Subcutaneous abdominal adipose tissue (tissue), 5 donors: ENCODE measurements at regions not wholly inside any gene's neighbourhood (a gene's known extent, or its start where the extent isn't known, plus 50 kb on each side); places are given as distances from the start of the nearest gene placed in this dataset.

Experiments used
- H3K27ac ChIP-seq: one replicate; pipeline ENCODE4 v1.7.0; 2013; ENCODE audit warnings: low read depth, mild to moderate bottlenecking, inconsistent platforms, low read length, moderate library complexity
- H3K27me3 ChIP-seq, 5 donors: one replicate each; pipeline ENCODE4 v1.7.0; 2013; ENCODE audit warnings: low read length in 5 of 5, inconsistent platforms in 1 of 5; ENCODE audit not compliant: control insufficient read depth in 5 of 5, insufficient read depth in 4 of 5
- H3K36me3 ChIP-seq, 5 donors: one replicate each; pipeline ENCODE4 v1.7.0; 2013; ENCODE audit warnings: low read length in 5 of 5; ENCODE audit not compliant: control insufficient read depth in 5 of 5, insufficient read depth in 5 of 5
- H3K4me1 ChIP-seq, 5 donors: one replicate each; pipeline ENCODE4 v1.7.0; 2013; ENCODE audit warnings: low read length in 5 of 5, mild to moderate bottlenecking in 3 of 5, moderate library complexity in 1 of 5; ENCODE audit not compliant: control insufficient read depth in 5 of 5, insufficient read depth in 5 of 5
- H3K4me3 ChIP-seq, 5 donors: one replicate each; pipeline ENCODE4 v1.7.0; 2013; ENCODE audit warnings: low read length in 5 of 5, low read depth in 1 of 5
- H3K9ac ChIP-seq, 5 donors: one replicate each; pipeline ENCODE4 v1.7.0; 2013; ENCODE audit warnings: low read length in 5 of 5, mild to moderate bottlenecking in 4 of 5, moderate library complexity in 3 of 5
- H3K9me3 ChIP-seq, 5 donors: one replicate each; pipeline ENCODE4 v1.7.0; 2013; ENCODE audit warnings: low read length in 5 of 5; ENCODE audit not compliant: control insufficient read depth in 5 of 5
- donor health status: healthy.
- donor health status: healthy.
- donor health status: healthy.
- donor health status: healthy.
- donor health status: healthy.

GRCh38 chr11:70833554-70833953 lies 418.8 kb downstream of the SHANK2 start:
- Histone ChIP-seq H3K36me3 (no peaks in the 10 kb centered on the region), H3K27me3 (peaks cover 12 to 23% (median 20%) of the 10 kb centered on the region in 5 donors), H3K4me1 (no peaks in the 10 kb centered on the region), H3K4me3 (no peak overlapping the region), H3K9ac (no peak overlapping the region), H3K27ac (no peak overlapping the region), H3K9me3 (peaks cover 3 to 16% (median 11%) of the 10 kb centered on the region in 5 donors)

DNA sequence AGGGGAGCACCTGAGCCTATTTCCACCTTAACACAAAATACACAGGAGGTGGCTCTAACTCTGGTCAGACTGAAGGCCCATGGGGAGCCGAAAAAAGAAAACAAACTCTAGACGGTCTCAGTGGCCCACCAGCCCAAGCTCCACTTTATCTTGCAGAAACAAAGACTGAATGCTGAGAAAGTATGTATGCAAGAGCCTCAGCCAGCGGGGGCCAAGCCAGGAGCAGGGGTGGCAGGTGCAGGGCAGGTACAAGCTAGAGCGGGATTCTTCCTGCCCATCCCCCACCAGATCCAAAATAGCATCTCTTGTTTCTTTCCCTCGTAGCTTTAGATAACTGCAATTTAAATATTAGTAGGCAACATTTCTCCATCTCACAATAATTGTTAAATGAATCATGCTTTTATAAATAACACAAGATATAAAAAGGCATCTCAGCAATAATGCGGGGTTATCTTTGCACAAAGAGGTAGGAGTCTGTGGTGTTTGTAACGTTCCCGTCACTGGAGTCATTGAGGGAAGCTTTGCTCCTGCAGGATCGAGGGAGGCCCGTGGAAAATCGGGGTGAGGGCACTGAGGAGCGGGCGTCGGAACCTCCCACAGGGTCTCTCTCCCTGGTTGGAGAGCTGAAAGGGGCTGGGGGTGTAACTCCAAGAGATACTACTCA lies 418.0 kb downstream of the SHANK2 start:
- H3K4me3 ChIP-seq: no peak overlapping the region
- H3K27ac ChIP-seq: no peak overlapping the region
- H3K27me3 ChIP-seq: peaks cover 6 to 19% (median 16%) of the 10 kb centered on the region in 5 donors
- H3K36me3 ChIP-seq: no peaks in the 10 kb centered on the region
- peaks cover 3 to 18% (median 11%) of the 10 kb centered on the region in 5 donors for H3K9me3 ChIP-seq
- H3K4me1 ChIP-seq: no peaks in the 10 kb centered on the region
- H3K9ac ChIP-seq: no peak overlapping the region

DNA sequence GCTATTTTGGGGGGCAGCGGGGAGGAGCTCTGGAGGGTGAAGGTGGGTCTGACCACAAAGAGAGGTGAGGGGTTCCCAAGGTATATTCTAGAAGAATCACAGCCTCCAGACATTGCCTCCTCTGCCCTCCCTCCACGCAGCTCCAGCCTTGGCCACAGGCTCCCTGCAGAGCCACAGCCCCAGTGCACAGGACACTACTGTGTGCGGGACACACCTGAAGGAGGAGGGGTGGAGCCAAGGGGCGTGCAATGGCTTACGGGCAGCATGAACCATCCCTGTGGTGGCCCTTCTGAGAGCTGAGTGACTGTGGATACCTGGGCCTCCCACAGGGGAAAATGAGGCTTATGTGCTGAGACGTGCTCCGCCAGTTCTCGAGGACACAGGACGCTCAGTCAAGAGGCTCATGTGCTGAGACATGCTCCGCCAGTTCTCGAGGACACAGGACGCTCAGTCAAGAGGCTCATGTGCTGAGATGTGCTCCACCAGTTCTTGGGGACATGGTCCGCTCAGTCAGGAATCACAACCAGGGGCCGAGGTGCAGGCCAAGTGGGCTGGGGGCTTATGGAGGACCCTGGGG lies 417.3 kb downstream of the SHANK2 start:
- Histone ChIP-seq H3K4me3 (no peak overlapping the region), H3K9me3 (peaks cover 3 to 18% (median 11%) of the 10 kb centered on the region in 5 donors), H3K36me3 (no peaks in the 10 kb centered on the region), H3K9ac (no peak overlapping the region), H3K27ac (no peak overlapping the region), H3K4me1 (no peaks in the 10 kb centered on the region), H3K27me3 (peaks cover 3 to 17% (median 15%) of the 10 kb centered on the region in 5 donors)

DNA sequence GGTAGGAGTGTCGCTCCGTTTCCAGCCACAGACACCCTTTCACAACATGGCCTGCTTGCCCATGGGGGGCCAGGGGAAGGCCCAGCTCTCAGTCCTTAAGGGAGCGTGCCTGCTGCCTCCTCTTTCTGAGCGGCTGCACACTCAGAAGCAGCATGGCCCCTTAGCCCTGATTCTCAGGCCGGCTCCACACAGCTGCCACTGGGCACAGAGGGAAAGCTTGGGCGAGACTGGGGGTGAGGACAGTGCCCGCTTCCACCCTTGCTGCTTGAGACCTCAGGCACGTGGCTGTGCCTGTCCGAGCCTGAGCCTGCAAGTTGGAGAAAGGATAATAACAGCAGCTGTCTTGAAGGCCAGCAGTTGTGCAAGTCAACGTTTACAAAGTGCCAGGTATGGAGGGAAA lies 416.3 kb downstream of the SHANK2 start:
- Histone ChIP-seq H3K27me3 (peaks cover 6 to 18% (median 12%) of the 10 kb centered on the region in 5 donors), H3K36me3 (no peaks in the 10 kb centered on the region), H3K4me1 (no peaks in the 10 kb centered on the region), H3K9me3 (peaks cover 3 to 18% (median 11%) of the 10 kb centered on the region in 5 donors), H3K4me3 (no peak overlapping the region), H3K27ac (no peak overlapping the region), H3K9ac (no peak overlapping the region)

GRCh38 chr11:70838198-70838597 lies 414.2 kb downstream of the SHANK2 start:
- H3K27ac ChIP-seq: no peak overlapping the region

DNA sequence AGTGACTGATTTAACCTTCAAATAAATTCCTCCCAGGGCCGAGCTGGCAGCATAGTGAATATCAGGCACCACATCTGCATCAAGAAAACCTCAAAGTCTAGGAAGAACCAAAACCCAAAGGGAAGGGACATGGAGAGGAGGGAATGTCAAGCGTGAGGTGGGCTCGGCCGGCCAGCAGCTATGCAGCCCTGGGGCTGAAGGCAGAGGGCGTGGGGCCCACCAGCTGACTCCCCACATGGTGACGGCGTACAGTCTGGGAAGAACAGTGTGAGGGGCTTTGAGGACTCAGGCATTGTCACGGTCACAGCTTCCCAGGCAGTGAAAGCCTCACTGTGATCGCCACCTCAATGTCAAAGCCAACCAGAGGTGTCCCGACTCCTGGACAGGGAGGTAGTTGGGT lies 412.5 kb downstream of the SHANK2 start:
- H3K27ac ChIP-seq: no peak overlapping the region
- no peak overlapping the region for H3K9ac ChIP-seq
- peaks cover under 1 to 25% (median 12%) of the 10 kb centered on the region in 5 donors for H3K27me3 ChIP-seq
- H3K4me3 ChIP-seq: no peak overlapping the region
- H3K9me3 ChIP-seq: peaks cover 3 to 18% (median 11%) of the 10 kb centered on the region in 5 donors
- no peaks in the 10 kb centered on the region for H3K36me3 ChIP-seq
- no peaks in the 10 kb centered on the region for H3K4me1 ChIP-seq

More at GRCh38 chr11:70838198-70838597, 414.2 kb downstream of the SHANK2 start:
- H3K9me3 ChIP-seq: peaks cover 3 to 18% (median 11%) of the 10 kb centered on the region in 5 donors
- H3K4me1 ChIP-seq: no peaks in the 10 kb centered on the region
- H3K4me3 ChIP-seq: peak overlapping the region in 1 of 5 donors; percentile 12
- peaks cover 7 to 21% (median 9%) of the 10 kb centered on the region in 5 donors for H3K27me3 ChIP-seq
- H3K36me3 ChIP-seq: no peaks in the 10 kb centered on the region
- no peak overlapping the region for H3K9ac ChIP-seq

- H3K27ac ChIP-seq: no peak overlapping the region
- peaks cover 3 to 18% (median 11%) of the 10 kb centered on the region in 5 donors for H3K9me3 ChIP-seq
- H3K4me3 ChIP-seq: no peak overlapping the region
- peaks cover 0 to 27% (median 12%) of the 10 kb centered on the region in 5 donors for H3K27me3 ChIP-seq
- peaks cover 0 to 9% (median 0%) of the 10 kb centered on the region in 5 donors for H3K4me1 ChIP-seq
- H3K9ac ChIP-seq: no peak overlapping the region
- no peaks in the 10 kb centered on the region for H3K36me3 ChIP-seq
Measured at GRCh38 chr11:70841264-70841663, 411.1 kb downstream of the SHANK2 start.

- H3K36me3 ChIP-seq: no peaks in the 10 kb centered on the region
- H3K27ac ChIP-seq: no peak overlapping the region
- H3K9ac ChIP-seq: no peak overlapping the region
- peaks cover 4 to 27% (median 12%) of the 10 kb centered on the region in 5 donors for H3K27me3 ChIP-seq
- H3K4me1 ChIP-seq: peaks cover 0 to 9% (median 0%) of the 10 kb centered on the region in 5 donors
- no peak overlapping the region for H3K4me3 ChIP-seq
- H3K9me3 ChIP-seq: peaks cover 3 to 10% (median 7%) of the 10 kb centered on the region in 5 donors
Measured at GRCh38 chr11:70842256-70842655, 410.1 kb downstream of the SHANK2 start.

GRCh38 chr11:70842701-70843100 lies 409.7 kb downstream of the SHANK2 start:
- peaks cover 0 to 9% (median 0%) of the 10 kb centered on the region in 5 donors for H3K4me1 ChIP-seq
- no peak overlapping the region for H3K4me3 ChIP-seq
- H3K9me3 ChIP-seq: peaks cover 3 to 10% (median 6%) of the 10 kb centered on the region in 5 donors
- no peaks in the 10 kb centered on the region for H3K36me3 ChIP-seq
- no peak overlapping the region for H3K27ac ChIP-seq
- no peak overlapping the region for H3K9ac ChIP-seq
- H3K27me3 ChIP-seq: peaks cover 4 to 27% (median 13%) of the 10 kb centered on the region in 5 donors

DNA sequence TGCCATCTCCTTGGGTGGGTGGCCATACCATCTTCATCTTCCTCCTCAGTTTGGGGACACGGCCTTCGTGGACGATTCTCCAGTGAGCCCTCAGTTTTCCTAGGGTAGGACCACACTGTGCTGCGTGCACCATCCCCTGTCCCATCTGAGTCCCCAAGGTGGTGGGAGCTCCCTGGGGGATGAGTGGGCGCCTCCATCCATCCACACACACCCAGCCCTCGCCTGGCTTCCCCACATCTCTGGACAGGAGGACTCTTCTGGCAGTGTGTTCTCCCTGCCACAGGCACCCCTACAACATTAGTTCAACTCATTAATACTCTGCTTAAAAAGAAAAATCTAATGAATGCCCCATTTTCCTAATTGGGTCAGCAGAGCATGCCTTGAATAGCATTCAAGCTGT lies 408.5 kb downstream of the SHANK2 start:
- Histone ChIP-seq H3K27me3 (peaks cover 4 to 32% (median 13%) of the 10 kb centered on the region in 5 donors), H3K4me1 (peaks cover 0 to 9% (median 0%) of the 10 kb centered on the region in 5 donors), H3K9me3 (peaks cover 0 to 3% (median 0%) of the 10 kb centered on the region in 5 donors), H3K36me3 (no peaks in the 10 kb centered on the region), H3K4me3 (no peak overlapping the region), H3K27ac (no peak overlapping the region), H3K9ac (no peak overlapping the region)
